ENCODE measurements at regions not wholly inside any gene's neighbourhood (a gene's known extent, or its start where the extent isn't known, plus 50 kb on each side); places are given as distances from the start of the nearest gene placed in this dataset.
"Not testable (repeated sequence)": the region's sequence is repeated elsewhere in the genome, so short reads cannot be mapped to it uniquely, and the experiment has no call there.

DNA sequence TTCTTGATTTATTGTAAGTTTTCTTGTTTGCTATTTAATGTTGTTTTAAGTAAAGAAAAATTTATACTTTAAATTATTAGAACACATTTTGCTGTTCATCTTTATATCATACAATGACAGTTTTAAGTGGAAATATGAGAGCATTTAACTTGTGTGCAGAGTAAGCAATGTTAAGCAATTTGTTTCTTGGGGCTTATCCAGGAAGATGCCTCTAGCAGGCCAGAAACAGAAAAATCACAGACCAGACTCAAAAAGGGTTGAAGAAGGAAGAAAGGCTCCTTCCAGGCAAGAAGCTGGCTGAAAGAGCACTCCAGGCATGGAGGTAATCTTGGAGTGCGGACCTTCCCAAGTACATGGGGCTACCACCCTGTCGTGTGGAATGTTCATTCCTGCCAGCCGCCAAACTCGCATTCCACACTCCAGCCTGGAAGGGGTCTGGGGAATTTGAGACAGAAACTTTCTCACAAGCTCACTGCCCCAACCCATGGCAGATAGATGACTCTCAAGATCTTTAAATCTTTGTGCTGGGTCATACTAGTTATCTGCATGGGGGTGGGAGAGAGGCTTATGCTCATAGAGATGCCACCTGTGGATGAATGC lies 1521.3 kb upstream of the AGA start:
- no peak for DNase-seq (ENCODE audit: low read depth in 2 of 2)

DNA sequence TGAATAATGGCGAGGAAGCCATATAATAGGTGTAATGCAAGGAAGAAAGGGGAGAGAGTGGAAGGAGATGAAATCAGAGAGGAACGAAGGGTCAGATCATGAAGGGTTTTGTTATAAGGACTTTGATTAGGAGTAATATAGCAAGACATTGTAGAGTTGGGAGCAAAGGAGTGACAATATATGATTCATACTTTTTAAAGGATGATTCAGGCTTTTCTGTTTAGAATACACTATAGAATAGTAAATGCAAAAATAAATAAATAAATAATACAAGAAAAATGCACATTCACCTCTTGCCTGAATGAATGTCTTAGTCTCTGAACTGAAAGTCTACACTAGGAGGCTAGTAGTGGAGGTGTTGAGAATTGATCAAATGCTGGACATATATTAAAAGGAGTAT lies 1524.4 kb upstream of the AGA start:
- no peak for DNase-seq (ENCODE audit: low read depth in 2 of 2)

DNA sequence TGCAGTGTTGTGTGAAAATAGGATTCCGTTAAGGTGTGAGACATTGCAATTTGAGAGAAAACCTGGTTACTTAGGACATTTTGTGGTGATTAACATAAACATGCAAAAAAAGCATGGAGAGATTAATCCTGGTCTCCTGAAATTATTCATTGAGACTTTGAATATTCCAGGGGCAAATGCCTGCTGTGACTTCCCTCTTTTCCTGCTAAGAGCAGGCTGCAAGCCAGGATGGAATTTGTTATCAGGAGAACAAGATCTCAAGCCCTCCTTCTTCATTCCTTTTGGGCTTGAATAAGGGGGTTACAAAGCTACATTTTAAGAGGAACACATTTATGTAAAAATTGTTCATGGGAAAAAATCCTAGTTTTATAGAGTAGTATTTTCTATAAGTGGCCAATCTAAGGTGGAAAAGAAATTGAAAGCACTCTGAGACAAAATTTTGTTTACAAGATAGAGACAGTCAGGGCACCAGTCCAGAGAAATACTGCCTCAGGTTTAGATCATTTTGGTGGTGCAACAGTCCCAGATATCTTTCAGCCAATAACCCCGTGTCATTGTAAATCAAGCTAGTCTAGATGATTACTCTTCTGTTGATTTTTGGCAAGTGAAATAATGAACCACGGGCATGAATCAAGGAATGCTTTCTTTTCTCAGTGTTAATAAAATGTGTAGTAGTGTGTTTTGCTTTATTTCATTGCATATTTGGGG lies 1528.3 kb upstream of the AGA start:
- no peak for DNase-seq (ENCODE audit: low read depth in 2 of 2)

DNA sequence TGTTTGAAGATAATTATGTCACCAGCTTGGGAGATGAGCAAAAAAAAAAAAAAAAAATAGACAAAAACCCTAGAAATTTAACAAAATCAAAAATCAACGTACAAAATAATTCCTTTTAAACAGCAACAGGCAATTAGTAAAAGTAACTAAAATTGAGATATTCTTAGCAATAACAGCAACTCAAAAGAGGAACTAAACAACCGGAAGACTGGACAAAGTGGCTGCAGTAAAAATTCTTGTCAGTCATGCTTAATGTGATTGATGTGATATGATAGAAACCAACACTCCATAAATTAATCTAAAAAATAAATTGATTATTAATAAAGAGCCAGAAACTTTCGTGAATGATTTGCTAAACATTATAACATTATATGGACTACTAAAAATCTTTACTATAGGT lies 1534.6 kb upstream of the AGA start:
- DNase-seq (ENCODE audit: low read depth in 2 of 2), result no peak

DNA sequence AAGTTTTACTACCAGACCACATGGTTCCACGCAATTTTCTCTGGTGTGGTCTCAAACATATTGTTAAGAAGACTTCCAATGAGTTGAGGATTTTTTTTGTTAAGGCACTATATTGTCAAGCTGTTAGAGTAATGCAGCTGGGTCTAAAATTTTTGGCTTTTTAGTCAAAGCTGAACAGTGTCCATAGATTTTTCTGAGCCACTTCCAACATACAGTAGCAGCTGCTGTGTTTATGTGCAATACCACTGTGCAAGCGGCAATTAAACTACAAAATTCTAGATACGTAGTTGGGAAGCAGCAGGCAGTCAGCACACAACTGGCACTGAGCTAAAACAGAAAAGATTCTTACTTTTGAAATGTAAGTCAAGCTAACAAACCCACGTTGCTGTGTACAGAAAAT lies 1551.1 kb upstream of the AGA start:
- DNase-seq (ENCODE audit: low read depth in 2 of 2), result no peak

DNA sequence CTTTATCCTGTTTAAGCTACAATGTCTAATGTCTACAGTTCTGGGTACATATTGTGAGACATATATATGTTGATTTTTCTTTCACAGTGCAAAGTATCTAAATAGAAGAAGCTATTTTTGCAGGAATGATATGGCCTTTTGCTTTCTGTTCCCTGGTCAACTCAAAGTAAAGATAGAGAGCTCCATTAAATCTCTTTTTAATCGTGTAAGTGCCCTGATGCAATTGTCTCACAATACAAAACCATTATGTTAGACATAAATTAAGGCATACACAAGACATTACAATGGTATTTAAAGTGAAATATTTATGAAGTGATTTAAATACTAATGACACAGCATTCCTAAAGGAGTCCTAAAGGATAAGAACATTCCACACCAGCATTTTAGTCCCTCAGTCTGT lies 1559.7 kb upstream of the AGA start:
- DNase-seq (ENCODE audit: low read depth in 2 of 2), result no peak

DNA sequence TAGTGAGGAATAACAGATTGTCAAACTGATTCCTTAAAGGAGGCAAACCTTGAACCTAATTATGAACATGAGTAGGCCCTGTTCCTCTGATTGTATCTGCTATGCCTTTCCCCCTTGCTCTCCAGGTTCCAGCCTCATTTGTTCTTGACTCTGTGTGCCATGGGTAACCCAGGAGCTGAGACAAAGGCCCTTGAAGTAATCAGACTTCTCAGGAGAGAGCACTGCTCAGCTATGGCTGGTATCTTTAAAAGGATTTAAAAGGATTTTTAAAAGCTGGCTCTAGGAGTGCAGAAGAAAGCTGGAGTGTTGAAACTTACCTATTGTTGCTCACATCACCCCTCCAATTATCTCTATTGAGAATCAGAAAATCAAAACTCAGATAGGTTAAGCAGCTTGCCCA lies 1565.5 kb upstream of the AGA start:
- no peak for DNase-seq (ENCODE audit: low read depth in 2 of 2)

DNA sequence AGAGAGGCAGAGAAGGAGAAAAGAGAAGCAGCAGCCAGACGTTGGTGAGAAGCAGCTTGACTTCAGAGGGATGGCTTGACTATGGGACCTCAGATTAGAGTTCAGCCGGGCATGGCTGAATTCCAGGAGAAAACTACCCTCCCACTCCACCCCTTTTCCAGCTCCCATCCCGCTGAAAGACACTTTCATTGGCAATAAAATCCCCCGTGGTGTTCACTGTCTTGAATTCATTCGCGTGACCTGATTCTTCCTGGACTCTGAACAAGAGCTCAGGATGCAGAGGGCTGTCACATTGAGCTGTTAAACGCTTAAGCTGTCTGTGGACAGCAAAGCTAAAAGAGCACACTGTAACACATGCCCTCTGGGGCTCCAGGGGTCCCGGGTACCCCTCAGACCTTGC lies 1575.3 kb upstream of the AGA start:
- no peak for DNase-seq (ENCODE audit: low read depth in 2 of 2)

DNA sequence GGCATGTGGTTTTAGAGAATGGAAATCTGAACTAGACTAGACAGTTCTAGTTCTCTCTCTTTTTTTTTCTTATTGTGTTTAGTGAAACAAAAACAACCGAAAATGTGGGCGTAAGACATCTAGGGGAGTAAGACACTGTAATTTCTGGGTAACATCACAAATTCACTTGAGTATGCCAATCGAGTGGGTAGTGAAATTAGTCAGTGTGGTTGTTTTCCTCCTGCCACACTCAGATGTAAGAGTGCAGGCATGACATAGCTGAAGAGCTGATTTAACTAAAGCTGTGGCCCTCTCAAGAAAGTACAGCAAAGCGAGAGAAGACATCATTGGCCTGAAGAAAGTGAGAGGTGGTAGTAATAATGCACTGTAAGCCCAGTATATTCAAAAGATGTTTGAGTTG lies 1585.3 kb upstream of the AGA start:
- no peak for DNase-seq (ENCODE audit: low read depth in 2 of 2)

DNA sequence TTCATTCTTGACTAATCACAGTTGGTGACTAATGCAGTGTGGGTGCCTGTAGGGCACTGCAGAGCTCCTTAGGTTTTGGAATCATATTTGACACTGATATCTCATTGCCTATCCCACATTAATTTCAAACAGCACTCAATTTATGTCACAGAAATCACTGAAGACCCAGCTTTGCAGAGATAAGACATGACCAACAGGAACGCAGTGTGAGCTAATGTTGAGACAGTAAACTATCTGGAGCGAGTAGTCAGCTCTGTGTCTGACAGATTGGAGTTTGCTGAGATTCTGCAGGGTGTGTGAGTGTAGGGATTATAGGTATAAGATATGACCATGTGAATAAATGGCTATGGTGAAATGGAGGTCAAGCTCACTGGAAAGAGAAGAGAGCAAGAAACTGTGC lies 1586.1 kb upstream of the AGA start:
- DNase-seq (ENCODE audit: low read depth in 2 of 2), result no peak

DNA sequence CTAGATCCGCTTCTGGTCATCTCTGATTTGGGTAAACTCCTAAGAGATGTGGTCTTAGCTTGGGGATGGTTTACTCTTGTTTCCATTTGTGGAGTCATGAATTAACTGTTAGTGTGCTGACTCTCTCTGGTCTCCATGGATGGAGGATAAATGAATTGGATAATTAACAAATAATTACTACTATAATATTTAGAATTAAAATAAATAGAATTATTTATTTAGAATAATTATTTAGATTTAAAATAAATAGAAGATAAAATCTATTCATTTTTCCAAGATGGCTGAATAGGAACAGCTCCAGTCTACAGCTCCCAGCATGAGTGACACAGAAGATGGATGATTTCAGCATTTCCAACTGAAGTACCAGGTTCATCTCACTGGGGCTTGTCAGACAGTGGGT lies 1587.4 kb upstream of the AGA start:
- DNase-seq (ENCODE audit: low read depth in 2 of 2), result no peak

DNA sequence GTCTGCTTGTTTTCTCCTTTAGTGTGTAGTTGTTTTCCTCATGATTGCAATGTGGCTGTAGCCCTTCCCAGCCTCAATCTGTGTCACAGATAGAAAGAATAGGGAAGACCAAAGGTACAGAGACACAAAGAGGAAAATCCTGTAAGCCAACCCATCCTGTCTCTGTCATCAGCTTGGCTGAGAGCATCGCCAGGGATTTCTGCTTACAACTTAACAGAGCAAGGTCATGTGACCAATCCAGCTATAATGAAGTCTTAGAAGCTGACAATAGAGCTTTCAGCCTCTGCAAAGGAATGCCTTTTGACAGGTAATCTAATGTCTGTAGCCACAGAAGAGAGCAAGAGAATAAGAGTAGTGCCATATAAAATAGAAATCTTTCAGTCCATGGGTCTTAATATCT lies 1598.0 kb upstream of the AGA start:
- no peak for DNase-seq (ENCODE audit: low read depth in 2 of 2)

DNA sequence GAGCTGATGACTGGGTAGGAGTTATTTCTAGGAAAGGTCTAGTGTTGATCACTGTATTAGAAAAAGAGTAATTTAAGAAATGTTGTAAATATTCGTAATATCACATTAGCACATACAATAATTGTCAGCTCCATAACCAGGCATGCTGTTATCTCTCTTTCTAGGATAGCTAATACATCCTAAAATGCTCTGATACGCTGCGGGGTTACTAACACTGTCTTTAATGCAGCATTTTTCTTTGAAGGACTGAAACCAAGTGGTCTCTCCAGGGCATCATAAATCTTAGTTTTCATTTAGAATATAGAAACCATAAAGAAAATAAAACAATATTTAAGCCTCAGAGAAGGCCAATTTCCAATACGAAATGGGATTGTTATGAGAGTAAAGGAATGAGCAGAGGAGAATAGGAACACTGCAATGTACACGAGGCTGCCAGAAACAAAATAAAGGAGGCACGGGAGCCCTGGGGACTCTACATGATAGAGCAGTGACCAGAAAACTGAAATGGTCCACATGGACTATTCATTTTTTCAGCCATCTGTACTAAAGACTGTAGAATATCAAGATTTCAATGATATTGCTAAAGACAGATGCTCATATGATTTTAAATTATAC lies 1606.7 kb upstream of the AGA start:
- DNase-seq (ENCODE audit: low read depth in 2 of 2), result no peak

DNA sequence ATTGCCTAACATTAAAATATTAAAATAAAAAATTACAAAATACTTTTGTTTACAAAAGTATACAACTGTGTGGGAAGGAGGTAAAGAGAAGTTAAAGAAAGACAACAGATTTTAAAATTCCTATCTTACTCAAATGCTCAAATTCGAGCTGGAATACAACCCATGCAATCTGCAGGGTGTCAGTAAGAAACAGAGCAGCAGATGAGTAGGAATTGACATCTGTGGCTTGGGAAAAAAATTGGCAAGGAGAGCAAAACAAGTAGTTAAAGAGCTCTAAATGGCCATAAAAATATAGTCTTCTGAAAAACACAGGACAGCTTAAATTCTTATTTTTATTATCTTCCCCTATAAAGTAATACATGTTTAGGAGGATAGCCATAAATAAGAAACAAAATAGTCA lies 1609.0 kb upstream of the AGA start:
- no peak for DNase-seq (ENCODE audit: low read depth in 2 of 2)

DNA sequence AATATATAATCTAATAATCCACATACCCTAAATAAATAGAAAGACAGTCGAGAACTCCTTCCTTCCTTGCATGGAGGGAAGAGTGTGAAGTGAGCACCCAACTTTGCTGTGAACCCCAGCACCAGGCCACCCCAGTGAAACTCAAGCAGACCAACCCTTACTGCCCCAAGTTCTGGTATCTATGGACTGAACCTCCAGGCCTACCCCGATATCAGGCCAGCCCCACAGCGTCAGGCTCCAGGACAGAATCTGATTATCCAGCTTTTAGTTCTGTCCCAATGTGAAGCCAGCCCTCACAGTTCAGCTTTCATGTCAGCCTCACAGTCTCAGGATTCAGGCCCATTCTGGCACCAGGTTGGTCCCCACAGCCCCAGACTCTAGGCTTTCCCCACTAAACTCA lies 1617.2 kb upstream of the AGA start:
- DNase-seq (ENCODE audit: low read depth in 2 of 2), result no peak

DNA sequence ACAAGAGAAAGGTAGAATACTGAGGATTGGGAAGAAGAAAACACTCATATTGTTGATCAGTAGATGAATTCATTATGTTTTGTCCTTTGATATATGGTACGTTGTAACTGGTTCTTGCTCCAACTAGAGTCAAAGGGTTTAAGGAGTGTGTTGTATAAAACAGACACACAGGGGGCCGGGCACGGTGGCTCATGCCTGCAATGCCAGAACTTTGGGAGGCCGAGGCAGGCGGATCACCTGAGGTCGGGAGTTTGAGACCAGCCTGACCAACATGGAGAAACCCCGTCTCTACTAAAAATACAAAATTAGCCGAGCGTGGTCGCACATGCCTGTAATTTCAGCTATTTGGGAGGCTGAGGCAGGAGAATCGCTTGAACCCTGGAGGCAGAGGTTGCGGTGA lies 1624.0 kb upstream of the AGA start:
- DNase-seq (ENCODE audit: low read depth in 2 of 2), result not testable (repeated sequence)

DNA sequence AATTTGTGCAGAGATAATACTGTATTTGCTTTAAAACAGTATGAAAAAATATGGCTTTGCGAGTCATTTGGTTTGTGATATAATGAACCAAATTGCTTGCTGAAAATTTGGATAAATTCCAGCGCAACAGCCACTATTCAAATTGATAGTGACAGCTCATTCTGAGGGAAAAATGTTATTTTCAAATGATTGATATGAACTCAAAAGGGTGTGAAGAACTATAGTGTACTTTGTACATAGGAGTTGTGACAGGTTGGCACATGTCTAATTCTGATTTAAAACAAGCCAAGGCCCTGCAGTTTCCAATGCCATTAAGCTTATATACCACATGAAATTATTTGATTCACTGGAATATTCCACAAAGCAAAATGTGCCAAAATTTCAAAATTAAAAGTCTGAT lies 1628.9 kb upstream of the AGA start:
- DNase-seq (ENCODE audit: low read depth in 2 of 2), result no peak

DNA sequence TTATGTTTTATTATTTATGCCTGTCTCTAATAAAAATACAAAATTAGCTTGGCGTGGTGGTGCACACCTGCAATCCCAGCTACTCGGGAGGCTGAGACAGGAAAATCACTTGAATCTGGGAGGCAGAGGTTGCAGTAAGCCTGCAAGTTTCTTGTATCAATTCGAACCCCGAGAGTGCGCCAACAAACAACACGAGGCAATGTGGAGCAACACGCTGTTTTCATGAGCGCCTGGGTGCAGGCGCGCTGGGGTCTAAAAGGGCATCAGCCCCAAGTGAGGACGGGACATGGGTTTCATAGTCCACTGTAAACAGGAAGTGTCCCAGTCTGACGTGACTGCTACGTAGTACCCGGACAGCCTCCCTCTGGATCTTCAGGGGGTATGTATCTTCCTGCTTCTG lies 1634.6 kb upstream of the AGA start:
- DNase-seq (ENCODE audit: low read depth in 2 of 2), result no peak

DNA sequence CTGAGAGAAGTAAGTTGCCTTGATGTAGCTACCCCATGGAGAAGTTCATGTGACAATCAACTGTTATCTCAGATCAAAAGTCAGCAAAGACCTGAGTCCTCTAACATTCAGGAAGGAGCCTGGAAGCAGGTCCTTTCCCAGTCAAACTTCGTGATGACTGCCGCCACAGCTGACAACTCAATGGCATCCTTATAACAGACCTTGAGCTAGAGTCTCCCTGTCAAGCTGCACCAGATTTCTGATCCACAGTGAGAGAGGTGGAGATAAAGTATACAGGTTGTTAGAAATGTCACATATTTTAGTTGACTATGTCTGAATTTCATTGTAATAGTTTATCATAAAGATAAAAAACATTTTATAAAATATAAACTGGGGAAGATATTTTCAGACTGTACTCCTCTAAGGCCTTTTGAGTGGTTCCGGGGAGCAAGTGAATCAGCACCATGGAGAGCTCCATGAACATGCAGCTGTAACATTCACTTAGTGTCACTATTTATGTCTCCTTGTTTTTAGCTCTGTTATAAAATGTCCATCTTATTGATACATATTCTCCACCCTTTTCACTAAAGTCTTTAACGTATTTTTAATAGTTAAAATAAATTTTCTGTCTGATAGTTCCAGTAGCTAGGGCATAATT lies 1653.5 kb upstream of the AGA start:
- no peak for DNase-seq (ENCODE audit: low read depth in 2 of 2)

DNA sequence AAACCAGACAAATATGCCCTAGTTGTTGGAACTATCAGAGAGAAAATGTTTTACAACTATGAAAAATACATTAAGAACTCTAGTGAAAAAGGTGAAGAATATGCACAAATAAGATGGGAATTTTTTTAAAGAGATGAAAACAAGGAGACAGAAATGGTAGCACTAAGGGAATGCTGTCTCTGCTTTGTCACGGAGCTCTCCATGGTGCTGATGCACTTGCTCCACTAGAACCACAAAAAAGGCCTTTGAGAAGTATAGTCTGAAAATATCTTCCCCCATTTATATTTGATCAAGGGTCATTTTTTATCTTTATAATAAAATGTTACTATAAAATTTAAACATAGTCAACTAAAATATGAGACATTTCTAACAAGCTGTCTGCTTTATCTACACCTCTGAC lies 1655.5 kb upstream of the AGA start:
- DNase-seq (ENCODE audit: low read depth in 2 of 2), result no peak

DNA sequence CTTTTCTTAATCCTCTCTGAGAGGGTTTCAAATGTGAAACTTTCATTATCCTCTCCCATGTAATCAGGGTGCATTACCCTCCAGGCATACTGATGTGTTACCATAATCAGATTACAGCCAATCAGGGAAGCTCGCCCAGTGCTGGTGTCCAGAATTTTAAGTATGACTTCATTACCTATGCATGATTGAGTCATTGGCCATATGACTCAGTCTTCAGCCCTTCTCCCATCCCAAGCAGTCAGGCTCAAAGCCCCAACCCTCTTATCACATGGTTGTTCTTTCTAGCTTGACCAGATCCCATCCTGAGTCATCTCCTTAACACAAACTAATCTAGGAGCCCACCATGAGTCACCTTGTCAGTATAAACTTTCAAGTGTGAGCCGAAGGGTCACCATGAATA lies 1668.1 kb upstream of the AGA start:
- no peak for DNase-seq (ENCODE audit: low read depth in 2 of 2)

DNA sequence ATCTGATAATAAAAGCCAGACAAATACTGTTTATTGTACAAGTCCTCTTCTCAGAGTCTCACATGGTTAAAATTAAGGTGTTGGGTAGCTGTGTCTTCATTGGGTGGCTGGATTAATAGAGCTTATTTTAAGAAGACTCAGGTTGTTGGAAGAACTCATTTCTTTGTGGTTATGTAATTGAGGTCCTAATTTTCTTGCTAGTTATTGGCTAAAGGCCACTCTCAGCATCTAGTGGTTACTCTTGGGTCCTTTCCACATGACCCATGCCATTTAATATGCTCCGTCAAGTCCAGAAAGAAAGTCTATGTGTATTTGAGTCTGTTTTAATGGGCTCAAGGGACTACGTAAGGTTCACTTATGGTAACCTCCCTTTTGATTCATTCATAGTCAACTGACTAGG lies 1668.6 kb upstream of the AGA start:
- DNase-seq (ENCODE audit: low read depth in 2 of 2), result no peak
